Activated naive CD4-positive, alpha-beta T cell treated with anti-CD3 and anti-CD28 coated beads for 36 hours (primary cell): ENCODE measurements at regions not wholly inside any gene's neighbourhood (a gene's known extent, or its start where the extent isn't known, plus 50 kb on each side); places are given as distances from the start of the nearest gene placed in this dataset.

Source experiments
- CTCF ChIA-PET: fragments of 350-600 bp; sonication (Branson Sonifier 250); formaldehyde crosslinking; loops from one replicate; lab custom pipeline; 2021; ENCODE audit warnings: antibody characterized with exemption; lab: Charles Lee
- DNase-seq: peaks from one replicate; pipeline ENCODE4 v3.0.0-alpha.2; 2020
- H3K27ac Mint-ChIP-seq: one replicate; pipeline ENCODE4 v1.8.0; 2021; ENCODE audit warnings: mild to moderate bottlenecking, mixed read lengths
- H3K27me3 Mint-ChIP-seq: one replicate; pipeline ENCODE4 v1.8.0; 2021; ENCODE audit warnings: low read depth, mixed read lengths
- H3K36me3 Mint-ChIP-seq: one replicate; pipeline ENCODE4 v1.8.0; 2021; ENCODE audit warnings: low read depth, mixed read lengths
- H3K4me1 Mint-ChIP-seq: one replicate; pipeline ENCODE4 v1.8.0; 2021; ENCODE audit warnings: low read depth, mixed read lengths
- H3K4me3 Mint-ChIP-seq: one replicate; pipeline ENCODE4 v1.8.0; 2021; ENCODE audit warnings: mild to moderate bottlenecking, moderate library complexity, mixed read lengths
- H3K9me3 Mint-ChIP-seq: one replicate; pipeline ENCODE4 v1.8.0; 2021; ENCODE audit warnings: mixed read lengths
- intact Hi-C: fragments of 100-400 bp; cut with micrococcal nuclease; formaldehyde crosslinking; loops from one replicate; pipeline ENCODE4 v1.15.1; 2023

- peaks cover 8% of the 10 kb centered on the region for H3K27me3 Mint-ChIP-seq
- H3K36me3 Mint-ChIP-seq = no peaks in the 10 kb centered on the region
- DNase-seq = no peak
- H3K9me3 Mint-ChIP-seq = no peaks in the 10 kb centered on the region
- H3K27ac Mint-ChIP-seq = no peak overlapping the region
- intact Hi-C loops = no loop called here
- no peaks in the 10 kb centered on the region for H3K4me1 Mint-ChIP-seq
- CTCF ChIA-PET = no interaction called here
- H3K4me3 Mint-ChIP-seq = no peak overlapping the region
Observed at GRCh38 chr13:51027644-51028043, 83.4 kb downstream of the C13orf42 start.

- no peaks in the 10 kb centered on the region for H3K9me3 Mint-ChIP-seq
- peaks cover 13% of the 10 kb centered on the region for H3K27me3 Mint-ChIP-seq
- CTCF ChIA-PET = interaction anchor here (0.5 kb wide), 1 partner anchor 31 kb away, joined by 3 read pairs; no protein-coding TSS in a partner anchor
Observed at GRCh38 chr13:51026016-51026415, 85.1 kb downstream of the C13orf42 start.

GRCh38 chr13:51025245-51025905, 85.7 kb downstream of the C13orf42 start:
- Mint-ChIP-seq H3K4me3 (no peak overlapping the region), H3K9me3 (no peaks in the 10 kb centered on the region), H3K36me3 (no peaks in the 10 kb centered on the region), H3K27ac (no peak overlapping the region), H3K27me3 (peaks cover 13% of the 10 kb centered on the region), H3K4me1 (no peaks in the 10 kb centered on the region)
- CTCF ChIA-PET = no interaction called here
- intact Hi-C loops = no loop called here
- no peak for DNase-seq

More at GRCh38 chr13:51026016-51026415, 85.1 kb downstream of the C13orf42 start:
- Mint-ChIP-seq H3K36me3 (no peaks in the 10 kb centered on the region), H3K4me1 (no peaks in the 10 kb centered on the region), H3K27ac (no peak overlapping the region), H3K4me3 (no peak overlapping the region)
- no peak for DNase-seq
- intact Hi-C loops = no loop called here

- H3K4me3 Mint-ChIP-seq = no peak overlapping the region
- H3K36me3 Mint-ChIP-seq = no peaks in the 10 kb centered on the region
- intact Hi-C loops = no loop called here
- H3K4me1 Mint-ChIP-seq = no peaks in the 10 kb centered on the region
- H3K27me3 Mint-ChIP-seq = peaks cover 10% of the 10 kb centered on the region
- CTCF ChIA-PET = interaction anchor here (0.8 kb wide), 1 partner anchor 51 kb away, joined by 3 read pairs; no protein-coding TSS in a partner anchor
- H3K27ac Mint-ChIP-seq = no peak overlapping the region
- no peak for DNase-seq
- H3K9me3 Mint-ChIP-seq = no peaks in the 10 kb centered on the region
Observed at GRCh38 chr13:51021811-51022210, 89.3 kb downstream of the C13orf42 start.

- no peaks in the 10 kb centered on the region for H3K9me3 Mint-ChIP-seq
- CTCF ChIA-PET = no interaction called here
- no peak overlapping the region for H3K27ac Mint-ChIP-seq
- no peaks in the 10 kb centered on the region for H3K4me1 Mint-ChIP-seq
- H3K4me3 Mint-ChIP-seq = no peak overlapping the region
- H3K27me3 Mint-ChIP-seq = peaks cover 7% of the 10 kb centered on the region
- H3K36me3 Mint-ChIP-seq = no peaks in the 10 kb centered on the region
- intact Hi-C loops = no loop called here
- no peak for DNase-seq
Observed at GRCh38 chr13:51020600-51020999, 90.5 kb downstream of the C13orf42 start.

- intact Hi-C loops = no loop called here
- no peak for DNase-seq
- H3K27ac Mint-ChIP-seq = no peak overlapping the region
- no peaks in the 10 kb centered on the region for H3K4me1 Mint-ChIP-seq
- H3K9me3 Mint-ChIP-seq = no peaks in the 10 kb centered on the region
- peaks cover 6% of the 10 kb centered on the region for H3K27me3 Mint-ChIP-seq
- H3K36me3 Mint-ChIP-seq = no peaks in the 10 kb centered on the region
- CTCF ChIA-PET = no interaction called here
- no peak overlapping the region for H3K4me3 Mint-ChIP-seq
Observed at GRCh38 chr13:51019026-51019425, 92.0 kb downstream of the C13orf42 start.

GRCh38 chr13:51017516-51017915, 93.6 kb downstream of the C13orf42 start:
- Mint-ChIP-seq H3K4me1 (no peaks in the 10 kb centered on the region), H3K36me3 (no peaks in the 10 kb centered on the region), H3K9me3 (peaks cover 5% of the 10 kb centered on the region), H3K27ac (no peak overlapping the region), H3K4me3 (no peak overlapping the region), H3K27me3 (peaks cover 5% of the 10 kb centered on the region)
- CTCF ChIA-PET = no interaction called here
- DNase-seq = no peak
- intact Hi-C loops = no loop called here

GRCh38 chr13:51015973-51016372, 95.1 kb downstream of the C13orf42 start:
- no peak overlapping the region for H3K27ac Mint-ChIP-seq
- H3K4me3 Mint-ChIP-seq = no peak overlapping the region
- H3K27me3 Mint-ChIP-seq = no peaks in the 10 kb centered on the region
- intact Hi-C loops = no loop called here
- no peak for DNase-seq
- no peaks in the 10 kb centered on the region for H3K36me3 Mint-ChIP-seq
- peaks cover 5% of the 10 kb centered on the region for H3K9me3 Mint-ChIP-seq
- CTCF ChIA-PET = interaction anchor here (0.6 kb wide), 1 partner anchor 53 kb away, joined by 4 read pairs; no protein-coding TSS in a partner anchor
- no peaks in the 10 kb centered on the region for H3K4me1 Mint-ChIP-seq

GRCh38 chr13:51009597-51009996, 100.0 kb downstream of the RNASEH2B start:
- Mint-ChIP-seq H3K9me3 (peaks cover 5% of the 10 kb centered on the region), H3K4me1 (no peaks in the 10 kb centered on the region), H3K4me3 (no peak overlapping the region), H3K27ac (no peak overlapping the region), H3K27me3 (peaks cover 1% of the 10 kb centered on the region), H3K36me3 (no peaks in the 10 kb centered on the region)
- CTCF ChIA-PET = no interaction called here
- intact Hi-C loops = no loop called here
- DNase-seq = no peak

- Mint-ChIP-seq H3K27me3 (peaks cover 7% of the 10 kb centered on the region), H3K4me3 (no peak overlapping the region), H3K36me3 (no peaks in the 10 kb centered on the region), H3K27ac (no peak overlapping the region), H3K4me1 (no peaks in the 10 kb centered on the region), H3K9me3 (no peaks in the 10 kb centered on the region)
- CTCF ChIA-PET = interaction anchor here (0.6 kb wide), 1 partner anchor 1026 kb away, joined by 3 read pairs; no protein-coding TSS in a partner anchor
- no peak for DNase-seq
- intact Hi-C loops = no loop called here
Observed at GRCh38 chr13:51007216-51007615, 97.6 kb downstream of the RNASEH2B start.

- Mint-ChIP-seq H3K4me1 (no peaks in the 10 kb centered on the region), H3K27ac (no peak overlapping the region), H3K36me3 (no peaks in the 10 kb centered on the region), H3K4me3 (no peak overlapping the region), H3K9me3 (no peaks in the 10 kb centered on the region), H3K27me3 (peaks cover 7% of the 10 kb centered on the region)
- DNase-seq = no peak
- intact Hi-C loops = no loop called here
- CTCF ChIA-PET = no interaction called here
Observed at GRCh38 chr13:51006067-51006845, 96.7 kb downstream of the RNASEH2B start.
